OCI-LY7 (cell line): ENCODE measurements at regions not wholly inside any gene's neighbourhood (a gene's known extent, or its start where the extent isn't known, plus 50 kb on each side); places are given as distances from the start of the nearest gene placed in this dataset.

Experiments
- BruUV-seq: library from RNA; stranded (reverse); fragments of 400-500 nt; replicated peaks from 2 replicates; lab custom pipeline; 2021; lab: Mats Ljungman, UMichigan
- CTCF ChIA-PET: fragments of 300-600 bp; sonication (Branson Sonifier 250); formaldehyde crosslinking; loops from one replicate; lab custom pipeline; 2022; ENCODE audit warnings: antibody characterized with exemption; ENCODE audit not compliant: unreplicated experiment; lab: Charles Lee
- POLR2A ChIA-PET: fragments of 300-600 bp; sonication (Branson Sonifier 250); formaldehyde crosslinking; loops from one replicate; lab custom pipeline; 2022; ENCODE audit warnings: antibody characterized with exemption; lab: Charles Lee
- DNase-seq: peaks from one replicate; pipeline ENCODE4 v3.0.0-alpha.2; 2015; ENCODE audit warnings: low spot score
- H2AFZ ChIP-seq: fragments of 200-600 bp; sonication (generic), shearing (Covaris generic); 2 replicates; pipeline ENCODE4 v1.6.1; 2014; ENCODE audit warnings: mild to moderate bottlenecking, antibody characterized with exemption, low read length, moderate library complexity
- H3K27ac ChIP-seq: fragments of 200-600 bp; sonication (generic); 2 replicates; pipeline ENCODE4 v1.5.1; 2014; ENCODE audit warnings: mixed run types, low read depth, mild to moderate bottlenecking, moderate library complexity, low read length, inconsistent platforms; ENCODE audit not compliant: poor library complexity, severe bottlenecking
- H3K36me3 ChIP-seq: fragments of 200-600 bp; sonication (generic); 2 replicates; pipeline ENCODE4 v1.6.1; 2014; ENCODE audit warnings: mild to moderate bottlenecking, antibody characterized with exemption, low read length, moderate library complexity, mixed read lengths; ENCODE audit not compliant: insufficient read depth
- H3K4me1 ChIP-seq: fragments of 200-600 bp; sonication (generic); 2 replicates; pipeline ENCODE4 v1.5.1; 2014; ENCODE audit warnings: mild to moderate bottlenecking, low read length; ENCODE audit not compliant: insufficient read depth, poor library complexity, severe bottlenecking
- H3K4me2 ChIP-seq: fragments of 200-600 bp; sonication (generic); 2 replicates; pipeline ENCODE4 v1.6.1; 2014; ENCODE audit warnings: mild to moderate bottlenecking, low read length
- H3K4me3 ChIP-seq: fragments of 200-600 bp; sonication (generic); 2 replicates; pipeline ENCODE4 v1.5.1; 2014; ENCODE audit warnings: mild to moderate bottlenecking, low read depth, low read length; ENCODE audit not compliant: poor library complexity, severe bottlenecking
- H3K79me2 ChIP-seq: fragments of 200-600 bp; sonication (generic); 2 replicates; pipeline ENCODE4 v1.6.1; 2016; ENCODE audit warnings: low read depth, mild to moderate bottlenecking, low read length, moderate library complexity, mixed read lengths; ENCODE audit not compliant: insufficient read depth
- H3K9me2 ChIP-seq: fragments of 200-600 bp; sonication (generic); 2 replicates; pipeline ENCODE4 v1.6.1; 2016; ENCODE audit warnings: mild to moderate bottlenecking, low read length, mixed read lengths; ENCODE audit not compliant: insufficient read depth
- H3K9me3 ChIP-seq: fragments of 200-600 bp; sonication (generic); 2 replicates; pipeline ENCODE4 v1.6.1; 2014; ENCODE audit warnings: mild to moderate bottlenecking, mixed run types, low read length, mixed read lengths
- H4K20me1 ChIP-seq: fragments of 200-600 bp; sonication (generic); 2 replicates; pipeline ENCODE4 v1.6.1; 2014; ENCODE audit warnings: mild to moderate bottlenecking, antibody characterized with exemption, low read length, moderate library complexity, mixed read lengths; ENCODE audit not compliant: insufficient read depth
- CTCF ChIP-seq: fragments of 200-600 bp; sonication (generic); conservative IDR thresholded peaks from 2 replicates; pipeline ENCODE4 v1.5.1; 2014; ENCODE audit warnings: mild to moderate bottlenecking, antibody characterized with exemption, low read length, moderate library complexity, mixed read lengths
- EZH2phosphoT487 ChIP-seq: fragments of 200-600 bp; sonication (generic); IDR thresholded peaks from 2 replicates; pipeline ENCODE4 v1.6.1; 2018; ENCODE audit warnings: low read depth, borderline replicate concordance, mild to moderate bottlenecking, mixed run types, antibody characterized with exemption, low read length, moderate library complexity, mixed read lengths
- intact Hi-C: fragments of 100-400 bp; cut with micrococcal nuclease; formaldehyde crosslinking; loops from one replicate; pipeline ENCODE4 v1.10.0; 2022; ENCODE audit not compliant: unreplicated experiment

GRCh38 chr2:226187616-226188015 lies 612.0 kb downstream of the IRS1 start:
- TF ChIP-seq CTCF (no peak), EZH2phosphoT487 (no peak)
- POLR2A ChIA-PET: interaction anchor here (0.7 kb wide), 2 partner anchors 82 to 541 kb away, joined by 3 to 4 read pairs; no protein-coding TSS in a partner anchor
- no peak overlapping the region for H3K4me2 ChIP-seq

GRCh38 chr2:226187156-226187555 lies 612.5 kb downstream of the IRS1 start:
- POLR2A ChIA-PET: interaction anchor here (0.7 kb wide), 2 partner anchors 81 to 541 kb away, joined by 3 to 4 read pairs; no protein-coding TSS in a partner anchor
- Histone ChIP-seq H2AFZ (no peak overlapping the region), H4K20me1 (no peaks in the 10 kb centered on the region), H3K9me3 (no peaks in the 10 kb centered on the region), H3K4me3 (no peak overlapping the region), H3K9me2 (no peaks in the 10 kb centered on the region), H3K36me3 (no peaks in the 10 kb centered on the region), H3K79me2 (no peaks in the 10 kb centered on the region), H3K27ac (no peak overlapping the region), H3K4me1 (no peaks in the 10 kb centered on the region), H3K4me2 (no peak overlapping the region)
- CTCF ChIA-PET: no interaction called here
- intact Hi-C loops: no loop called here
- TF ChIP-seq EZH2phosphoT487 (no peak), CTCF (no peak)
- DNase-seq: no peak
- BruUV-seq: no TSS peak

More at GRCh38 chr2:226187616-226188015, 612.0 kb downstream of the IRS1 start:
- Histone ChIP-seq H3K9me3 (no peaks in the 10 kb centered on the region), H3K36me3 (no peaks in the 10 kb centered on the region), H3K9me2 (no peaks in the 10 kb centered on the region), H3K27ac (no peak overlapping the region), H3K4me3 (no peak overlapping the region), H2AFZ (no peak overlapping the region), H4K20me1 (no peaks in the 10 kb centered on the region), H3K4me1 (no peaks in the 10 kb centered on the region), H3K79me2 (no peaks in the 10 kb centered on the region)
- intact Hi-C loops: no loop called here
- CTCF ChIA-PET: no interaction called here
- no TSS peak for BruUV-seq
- no peak for DNase-seq

GRCh38 chr2:226185616-226186211 lies 613.9 kb downstream of the IRS1 start:
- no peaks in the 10 kb centered on the region for H3K9me3 ChIP-seq
- H3K27ac ChIP-seq: no peak overlapping the region
- ChIA-PET POLR2A (interaction anchor here (0.5 to 0.8 kb wide), 2 partner anchors 29 to 82 kb away, joined by 4 read pairs; no protein-coding TSS in a partner anchor), CTCF (no interaction called here)
- no peak for DNase-seq
- H3K4me3 ChIP-seq: no peak overlapping the region
- TF ChIP-seq CTCF (no peak), EZH2phosphoT487 (no peak)
- H3K4me1 ChIP-seq: no peaks in the 10 kb centered on the region
- no peaks in the 10 kb centered on the region for H3K79me2 ChIP-seq
- H3K36me3 ChIP-seq: no peaks in the 10 kb centered on the region
- H2AFZ ChIP-seq: no peak overlapping the region
- BruUV-seq: no TSS peak
- intact Hi-C loops: no loop called here
- no peak overlapping the region for H3K4me2 ChIP-seq
- no peaks in the 10 kb centered on the region for H4K20me1 ChIP-seq
- H3K9me2 ChIP-seq: no peaks in the 10 kb centered on the region
